Hepatocyte (in vitro differentiated cells): ENCODE measurements at regions not wholly inside any gene's neighbourhood (a gene's known extent, or its start where the extent isn't known, plus 50 kb on each side); places are given as distances from the start of the nearest gene placed in this dataset.

Experiments used
- CTCF ChIP-seq: fragments of 200-600 bp; sonication (generic); IDR thresholded peaks from 2 replicates; pipeline ENCODE4 v1.5.1; 2016; ENCODE audit warnings: antibody characterized with exemption, mild to moderate bottlenecking; ENCODE audit not compliant: poor library complexity
- EZH2 ChIP-seq: fragments of 200-600 bp; sonication (generic); IDR thresholded peaks from 2 replicates; pipeline ENCODE4 v1.6.1; 2016; ENCODE audit warnings: antibody characterized with exemption, mild to moderate bottlenecking, borderline replicate concordance

- TF ChIP-seq CTCF (no peak), EZH2 (no peak)
These were observed 773.3 kb downstream of the PDCD6IP start for GRCh38 chr3:34571714-34572113.
